LNCaP clone FGC (cell line): ENCODE measurements at regions not wholly inside any gene's neighbourhood (a gene's known extent, or its start where the extent isn't known, plus 50 kb on each side); places are given as distances from the start of the nearest gene placed in this dataset.

Experiments
- DNase-seq: peaks from one replicate; pipeline ENCODE4 v3.0.0-alpha.2; 2011; ENCODE audit warnings: low read depth
- H3K4me3 ChIP-seq: 2 replicates; pipeline ENCODE4 v1.5.1; 2011; ENCODE audit warnings: mild to moderate bottlenecking, low read depth, low read length, control low read depth
- CTCF ChIP-seq: IDR thresholded peaks from 2 replicates; pipeline ENCODE4 v1.5.1; 2012; ENCODE audit warnings: mild to moderate bottlenecking; ENCODE audit not compliant: control insufficient read depth, insufficient read depth; ENCODE audit errors: extremely low read depth

GRCh38 chr6:117075218-117075617 lies 190.1 kb upstream of the VGLL2 start:
- no peak for DNase-seq
- no peak for TF ChIP-seq CTCF

GRCh38 chr6:117076076-117076475 lies 189.3 kb upstream of the VGLL2 start:
- no peak for TF ChIP-seq CTCF
- H3K4me3 ChIP-seq: no peak overlapping the region
- no peak for DNase-seq

More at GRCh38 chr6:117075218-117075617, 190.1 kb upstream of the VGLL2 start:
- no peak overlapping the region for H3K4me3 ChIP-seq

- TF ChIP-seq CTCF: no peak
- no peak for DNase-seq
- no peak overlapping the region for H3K4me3 ChIP-seq
Observed at GRCh38 chr6:117077300-117077699, 188.1 kb upstream of the VGLL2 start.

- no peak overlapping the region for H3K4me3 ChIP-seq
- peak; percentile 46 for DNase-seq
- TF ChIP-seq CTCF: no peak
Observed at GRCh38 chr6:117078624-117079023, 186.7 kb upstream of the VGLL2 start.

GRCh38 chr6:117079951-117080350 lies 185.4 kb upstream of the VGLL2 start:
- DNase-seq: no peak
- H3K4me3 ChIP-seq: no peak overlapping the region
- TF ChIP-seq CTCF: no peak

- no peak for DNase-seq
- no peak for TF ChIP-seq CTCF
- H3K4me3 ChIP-seq: no peak overlapping the region
Observed at GRCh38 chr6:117089604-117090003, 175.8 kb upstream of the VGLL2 start.

- H3K4me3 ChIP-seq: no peak overlapping the region
- TF ChIP-seq CTCF: no peak
- DNase-seq: no peak
Observed at GRCh38 chr6:117110146-117110545, 155.2 kb upstream of the VGLL2 start.
